ENCODE measurements at regions not wholly inside any gene's neighbourhood (a gene's known extent, or its start where the extent isn't known, plus 50 kb on each side); places are given as distances from the start of the nearest gene placed in this dataset.

DNA sequence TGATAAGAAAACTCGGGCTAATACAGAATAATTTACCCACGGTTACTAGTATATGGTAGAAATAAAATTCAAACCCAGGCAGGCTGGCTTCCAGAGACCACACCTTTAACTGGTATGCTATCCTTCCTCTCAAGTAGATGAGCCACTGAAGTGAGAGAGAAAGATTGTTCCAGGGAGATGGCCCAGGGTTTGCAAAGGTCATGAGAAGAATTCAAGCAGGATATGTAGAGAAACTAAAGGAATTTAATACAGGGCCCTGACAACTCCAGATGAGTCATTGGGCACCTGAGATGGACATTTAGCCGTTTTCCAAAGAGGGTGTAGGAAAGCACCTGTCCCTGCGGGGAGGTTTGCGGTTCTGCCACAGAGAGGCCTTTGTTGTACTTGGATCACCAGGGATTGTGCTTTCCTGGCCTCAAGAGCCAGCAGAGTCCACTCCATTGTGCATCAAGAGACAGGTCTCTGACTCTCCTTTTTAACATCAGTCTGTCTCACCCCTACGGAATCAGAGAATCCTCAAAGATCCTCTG is 152.7 kb upstream of the BLID start:
- TF ChIP-seq, protein P1, sequence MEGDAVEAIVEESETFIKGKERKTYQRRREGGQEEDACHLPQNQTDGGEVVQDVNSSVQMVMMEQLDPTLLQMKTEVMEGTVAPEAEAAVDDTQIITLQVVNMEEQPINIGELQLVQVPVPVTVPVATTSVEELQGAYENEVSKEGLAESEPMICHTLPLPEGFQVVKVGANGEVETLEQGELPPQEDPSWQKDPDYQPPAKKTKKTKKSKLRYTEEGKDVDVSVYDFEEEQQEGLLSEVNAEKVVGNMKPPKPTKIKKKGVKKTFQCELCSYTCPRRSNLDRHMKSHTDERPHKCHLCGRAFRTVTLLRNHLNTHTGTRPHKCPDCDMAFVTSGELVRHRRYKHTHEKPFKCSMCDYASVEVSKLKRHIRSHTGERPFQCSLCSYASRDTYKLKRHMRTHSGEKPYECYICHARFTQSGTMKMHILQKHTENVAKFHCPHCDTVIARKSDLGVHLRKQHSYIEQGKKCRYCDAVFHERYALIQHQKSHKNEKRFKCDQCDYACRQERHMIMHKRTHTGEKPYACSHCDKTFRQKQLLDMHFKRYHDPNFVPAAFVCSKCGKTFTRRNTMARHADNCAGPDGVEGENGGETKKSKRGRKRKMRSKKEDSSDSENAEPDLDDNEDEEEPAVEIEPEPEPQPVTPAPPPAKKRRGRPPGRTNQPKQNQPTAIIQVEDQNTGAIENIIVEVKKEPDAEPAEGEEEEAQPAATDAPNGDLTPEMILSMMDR (conservative IDR thresholded peaks at IDR 0.05; ENCODE audit: low read depth, low read length): no peak
- TF ChIP-seq BHLHE40 (IDR thresholded peaks at IDR 0.05; ENCODE audit: low read depth, low read length): no peak
- TF ChIP-seq, protein P2, sequence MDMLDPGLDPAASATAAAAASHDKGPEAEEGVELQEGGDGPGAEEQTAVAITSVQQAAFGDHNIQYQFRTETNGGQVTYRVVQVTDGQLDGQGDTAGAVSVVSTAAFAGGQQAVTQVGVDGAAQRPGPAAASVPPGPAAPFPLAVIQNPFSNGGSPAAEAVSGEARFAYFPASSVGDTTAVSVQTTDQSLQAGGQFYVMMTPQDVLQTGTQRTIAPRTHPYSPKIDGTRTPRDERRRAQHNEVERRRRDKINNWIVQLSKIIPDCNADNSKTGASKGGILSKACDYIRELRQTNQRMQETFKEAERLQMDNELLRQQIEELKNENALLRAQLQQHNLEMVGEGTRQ (IDR thresholded peaks at IDR 0.05; ENCODE audit: low read depth, low read length): no peak
- TF ChIP-seq RCOR1 (IDR thresholded peaks at IDR 0.05; ENCODE audit: insufficient replicate concordance, low read length): no peak
- no peak for TF ChIP-seq MAZ (IDR thresholded peaks at IDR 0.05; ENCODE audit: borderline replicate concordance, low read depth, low read length)
- no peak for TF ChIP-seq POLR2A (IDR thresholded peaks at IDR 0.05; ENCODE audit: low read depth, low read length)
- TF ChIP-seq RAD21 (IDR thresholded peaks at IDR 0.05; ENCODE audit: low read length): no peak
- no peak for TF ChIP-seq NFE2L2 (IDR thresholded peaks at IDR 0.05; ENCODE audit: low read depth, low read length)
